Neural cell (in vitro differentiated cells): ENCODE measurements at regions not wholly inside any gene's neighbourhood (a gene's known extent, or its start where the extent isn't known, plus 50 kb on each side); places are given as distances from the start of the nearest gene placed in this dataset.
"Not testable (repeated sequence)": the region's sequence is repeated elsewhere in the genome, so short reads cannot be mapped to it uniquely, and the experiment has no call there.

ENCODE experiments used
- H2AFZ ChIP-seq: fragments of 200-600, 300-800 bp; sonication (generic), shearing (Covaris generic); 2 replicates; pipeline ENCODE4 v1.6.0; 2014; ENCODE audit warnings: low read depth, mild to moderate bottlenecking, antibody characterized with exemption, low read length, moderate library complexity
- H3F3A ChIP-seq: fragments of 200-600 bp; shearing (Covaris generic); 2 replicates; pipeline ENCODE4 v1.6.1; 2016; ENCODE audit warnings: mild to moderate bottlenecking, moderate library complexity, mixed read lengths, antibody characterized with exemption, low read length; ENCODE audit not compliant: insufficient read depth, poor library complexity, severe bottlenecking
- H3K27ac ChIP-seq: fragments of 200-600, 300-800 bp; sonication (generic), shearing (Covaris generic); 2 replicates; pipeline ENCODE4 v1.5.1; 2014; ENCODE audit warnings: mild to moderate bottlenecking, low read length, moderate library complexity
- H3K27me3 ChIP-seq: fragments of 300-800, 200-600 bp; sonication (generic), shearing (Covaris generic); 2 replicates; pipeline ENCODE4 v1.6.0; 2014; ENCODE audit warnings: mild to moderate bottlenecking, low read depth, low read length, moderate library complexity; ENCODE audit not compliant: insufficient read depth
- H3K36me3 ChIP-seq: fragments of 300-800, 200-600 bp; sonication (generic), shearing (Covaris generic); 2 replicates; pipeline ENCODE4 v1.5.1; 2014; ENCODE audit warnings: mild to moderate bottlenecking, antibody characterized with exemption, low read length, moderate library complexity; ENCODE audit not compliant: insufficient read depth
- H3K4me2 ChIP-seq: fragments of 300-800, 200-600 bp; sonication (generic), shearing (Covaris generic); 2 replicates; pipeline ENCODE4 v1.6.0; 2014; ENCODE audit warnings: mild to moderate bottlenecking, low read length
- H3K4me3 ChIP-seq: fragments of 300-800, 200-600 bp; sonication (generic), shearing (Covaris generic); 2 replicates; pipeline ENCODE4 v1.5.1; 2014; ENCODE audit warnings: mild to moderate bottlenecking, low read length, moderate library complexity
- H3K79me2 ChIP-seq: fragments of 200-600 bp; shearing (Covaris generic); replicated peaks from 2 replicates; pipeline ENCODE4 v1.6.0; 2014; ENCODE audit warnings: mild to moderate bottlenecking, low read length, moderate library complexity; ENCODE audit not compliant: insufficient read depth
- H3K9ac ChIP-seq: fragments of 300-800, 200-600 bp; sonication (generic), shearing (Covaris generic); 2 replicates; pipeline ENCODE4 v1.6.1; 2016; ENCODE audit warnings: mild to moderate bottlenecking, low read length, mixed read lengths
- H3K9me2 ChIP-seq: fragments of 200-600 bp; shearing (Covaris generic); 2 replicates; pipeline ENCODE4 v1.6.1; 2016; ENCODE audit warnings: mild to moderate bottlenecking, low read length, mixed read lengths; ENCODE audit not compliant: insufficient read depth
- H3K9me3 ChIP-seq: fragments of 200-600, 300-800 bp; sonication (generic), shearing (Covaris generic); 2 replicates; pipeline ENCODE4 v1.6.1; 2016; ENCODE audit warnings: mild to moderate bottlenecking, mixed run types, low read length, moderate library complexity, mixed read lengths
- H4K20me1 ChIP-seq: fragments of 200-600 bp; shearing (Covaris generic); 2 replicates; pipeline ENCODE4 v1.6.1; 2016; ENCODE audit warnings: mild to moderate bottlenecking, mixed run types; ENCODE audit not compliant: insufficient read depth
- CTCF ChIP-seq: fragments of 450-650 bp; IDR thresholded peaks from 2 replicates; pipeline ENCODE4 v1.5.1; 2014; ENCODE audit warnings: antibody characterized with exemption, mild to moderate bottlenecking, moderate library complexity; ENCODE audit not compliant: poor library complexity, severe bottlenecking
- EP300 ChIP-seq: fragments of 450-650 bp; conservative IDR thresholded peaks from 2 replicates; pipeline ENCODE4 v1.6.1; 2014; ENCODE audit warnings: antibody characterized with exemption, mild to moderate bottlenecking, moderate library complexity; ENCODE audit not compliant: poor library complexity, severe bottlenecking
- EZH2 ChIP-seq: fragments of 200-600, 300-800 bp; shearing (Covaris generic), sonication (generic); IDR thresholded peaks from 2 replicates; pipeline ENCODE4 v1.6.1; 2014; ENCODE audit warnings: antibody characterized with exemption, low read length, borderline replicate concordance, mild to moderate bottlenecking; ENCODE audit not compliant: insufficient read depth, poor library complexity, severe bottlenecking
- MXI1 ChIP-seq: fragments of 450-650 bp; conservative IDR thresholded peaks from 2 replicates; pipeline ENCODE4 v1.6.1; 2014; ENCODE audit warnings: antibody characterized with exemption, mild to moderate bottlenecking; ENCODE audit not compliant: poor library complexity, severe bottlenecking
- POLR2AphosphoS5 ChIP-seq: IDR thresholded peaks from 2 replicates; pipeline ENCODE4 v1.6.1; 2012
- RAD21 ChIP-seq: fragments of 450-650 bp; conservative IDR thresholded peaks from 2 replicates; pipeline ENCODE4 v1.6.1; 2014; ENCODE audit warnings: antibody characterized with exemption, mild to moderate bottlenecking, moderate library complexity
- SMC3 ChIP-seq: fragments of 450-650 bp; conservative IDR thresholded peaks from 2 replicates; pipeline ENCODE4 v1.6.1; 2014; ENCODE audit warnings: antibody characterized with exemption, mild to moderate bottlenecking, moderate library complexity; ENCODE audit not compliant: poor library complexity
- TAF1 ChIP-seq: IDR thresholded peaks from 2 replicates; pipeline ENCODE4 v1.6.1; 2012; ENCODE audit warnings: low read depth
- TF ChIP-seq, protein P1 (sequence below): IDR thresholded peaks from 2 replicates; pipeline ENCODE4 v1.6.1; 2012; ENCODE audit warnings: borderline replicate concordance

DNA sequence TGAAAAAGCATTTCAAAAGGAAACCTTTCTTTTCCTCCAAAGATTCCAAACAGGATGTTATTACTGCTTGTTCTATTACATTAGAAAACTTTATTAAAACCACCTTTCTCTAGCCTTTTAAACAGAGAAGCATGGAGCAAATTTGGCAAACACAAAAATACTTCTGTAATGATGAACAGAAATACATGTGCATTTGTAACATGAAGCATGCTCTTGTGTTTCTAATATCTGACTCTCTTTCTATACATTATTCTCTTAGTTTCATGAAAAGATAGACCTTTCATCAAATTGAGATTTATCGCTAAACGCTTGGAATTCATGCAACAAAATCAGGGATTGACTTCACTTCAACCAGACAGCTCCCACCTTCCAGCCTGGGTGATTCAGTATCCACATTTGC, 152.8 kb upstream of the IRS2 start:
- no peak overlapping the region for H3K27ac ChIP-seq
- no peak overlapping the region for H2AFZ ChIP-seq
- H4K20me1 ChIP-seq, result no peaks in the 10 kb centered on the region
- no peak overlapping the region for H3K4me2 ChIP-seq
- no peaks in the 10 kb centered on the region for H3K9me3 ChIP-seq
- no peaks in the 10 kb centered on the region for H3K79me2 ChIP-seq
- no peaks in the 10 kb centered on the region for H3K27me3 ChIP-seq
- H3K4me3 ChIP-seq, result no peak overlapping the region
- no peaks in the 10 kb centered on the region for H3K36me3 ChIP-seq
- no peak for TF ChIP-seq EP300
- TF ChIP-seq EZH2, result no peak
- no peak for TF ChIP-seq MXI1
- TF ChIP-seq, protein P1, sequence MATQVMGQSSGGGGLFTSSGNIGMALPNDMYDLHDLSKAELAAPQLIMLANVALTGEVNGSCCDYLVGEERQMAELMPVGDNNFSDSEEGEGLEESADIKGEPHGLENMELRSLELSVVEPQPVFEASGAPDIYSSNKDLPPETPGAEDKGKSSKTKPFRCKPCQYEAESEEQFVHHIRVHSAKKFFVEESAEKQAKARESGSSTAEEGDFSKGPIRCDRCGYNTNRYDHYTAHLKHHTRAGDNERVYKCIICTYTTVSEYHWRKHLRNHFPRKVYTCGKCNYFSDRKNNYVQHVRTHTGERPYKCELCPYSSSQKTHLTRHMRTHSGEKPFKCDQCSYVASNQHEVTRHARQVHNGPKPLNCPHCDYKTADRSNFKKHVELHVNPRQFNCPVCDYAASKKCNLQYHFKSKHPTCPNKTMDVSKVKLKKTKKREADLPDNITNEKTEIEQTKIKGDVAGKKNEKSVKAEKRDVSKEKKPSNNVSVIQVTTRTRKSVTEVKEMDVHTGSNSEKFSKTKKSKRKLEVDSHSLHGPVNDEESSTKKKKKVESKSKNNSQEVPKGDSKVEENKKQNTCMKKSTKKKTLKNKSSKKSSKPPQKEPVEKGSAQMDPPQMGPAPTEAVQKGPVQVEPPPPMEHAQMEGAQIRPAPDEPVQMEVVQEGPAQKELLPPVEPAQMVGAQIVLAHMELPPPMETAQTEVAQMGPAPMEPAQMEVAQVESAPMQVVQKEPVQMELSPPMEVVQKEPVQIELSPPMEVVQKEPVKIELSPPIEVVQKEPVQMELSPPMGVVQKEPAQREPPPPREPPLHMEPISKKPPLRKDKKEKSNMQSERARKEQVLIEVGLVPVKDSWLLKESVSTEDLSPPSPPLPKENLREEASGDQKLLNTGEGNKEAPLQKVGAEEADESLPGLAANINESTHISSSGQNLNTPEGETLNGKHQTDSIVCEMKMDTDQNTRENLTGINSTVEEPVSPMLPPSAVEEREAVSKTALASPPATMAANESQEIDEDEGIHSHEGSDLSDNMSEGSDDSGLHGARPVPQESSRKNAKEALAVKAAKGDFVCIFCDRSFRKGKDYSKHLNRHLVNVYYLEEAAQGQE, result no peak
- TF ChIP-seq SMC3, result no peak
- no peak for TF ChIP-seq RAD21
- TF ChIP-seq TAF1, result no peak
- no peak for TF ChIP-seq CTCF
- TF ChIP-seq POLR2AphosphoS5, result no peak
- no peaks in the 10 kb centered on the region for H3F3A ChIP-seq
- no peak overlapping the region for H3K9ac ChIP-seq
- H3K9me2 ChIP-seq, result no peaks in the 10 kb centered on the region

DNA sequence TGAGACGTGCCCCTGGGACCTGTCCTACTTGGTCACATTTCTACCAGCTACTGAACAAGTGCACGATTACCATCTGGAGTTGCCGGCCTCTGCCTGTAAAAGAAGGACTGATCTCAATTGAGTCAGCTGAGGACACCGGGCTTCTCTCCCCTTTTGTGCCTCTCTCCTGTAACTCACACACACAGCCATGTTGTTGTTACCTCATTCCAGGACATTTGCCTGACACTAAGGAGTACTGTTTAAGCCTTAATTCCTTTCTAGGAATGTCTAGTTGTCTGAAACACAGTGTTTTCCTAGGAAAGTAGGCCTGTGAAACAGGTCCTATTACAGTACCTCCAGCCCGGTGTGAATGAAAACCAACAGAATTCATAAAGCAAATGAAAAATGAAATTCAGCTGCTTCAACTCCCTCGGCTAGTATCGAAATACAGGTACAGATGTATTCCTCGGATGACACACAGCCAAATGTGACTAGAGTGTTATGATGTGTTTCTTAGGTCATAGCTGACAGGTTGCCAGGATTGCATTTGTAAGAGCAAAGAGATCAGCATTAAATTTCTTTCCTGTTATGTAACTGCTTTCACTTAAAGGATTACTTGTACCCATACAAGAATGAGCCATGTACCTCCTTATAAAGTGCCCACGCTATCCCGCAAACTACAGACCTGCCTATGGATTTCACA, 152.0 kb upstream of the IRS2 start:
- H3K9me3 ChIP-seq, result no peaks in the 10 kb centered on the region
- no peaks in the 10 kb centered on the region for H3K36me3 ChIP-seq
- no peaks in the 10 kb centered on the region for H3K27me3 ChIP-seq
- no peak overlapping the region for H3K27ac ChIP-seq
- no peaks in the 10 kb centered on the region for H4K20me1 ChIP-seq
- no peak overlapping the region for H3K9ac ChIP-seq
- H3K4me3 ChIP-seq, result no peak overlapping the region
- H3K4me2 ChIP-seq, result no peak overlapping the region
- H2AFZ ChIP-seq, result no peak overlapping the region
- no peaks in the 10 kb centered on the region for H3K9me2 ChIP-seq
- H3F3A ChIP-seq, result no peaks in the 10 kb centered on the region
- no peaks in the 10 kb centered on the region for H3K79me2 ChIP-seq
- TF ChIP-seq TAF1 (no peak), CTCF (no peak), POLR2AphosphoS5 (no peak), RAD21 (no peak), MXI1 (no peak), SMC3 (no peak), EZH2 (no peak)
- TF ChIP-seq, protein P1, result no peak

- not testable (repeated sequence) for H3K9me3 ChIP-seq, H3K9ac ChIP-seq, H3K4me2 ChIP-seq, H3K4me3 ChIP-seq, H3F3A ChIP-seq, H2AFZ ChIP-seq, H3K27ac ChIP-seq, H3K9me2 ChIP-seq, H4K20me1 ChIP-seq, H3K79me2 ChIP-seq, H3K36me3 ChIP-seq, H3K27me3 ChIP-seq
Observed at GRCh38 chr13:109934520-109934919, 148.1 kb upstream of the IRS2 start.
